ENCODE measurements at regions not wholly inside any gene's neighbourhood (a gene's known extent, or its start where the extent isn't known, plus 50 kb on each side); places are given as distances from the start of the nearest gene placed in this dataset.

DNA sequence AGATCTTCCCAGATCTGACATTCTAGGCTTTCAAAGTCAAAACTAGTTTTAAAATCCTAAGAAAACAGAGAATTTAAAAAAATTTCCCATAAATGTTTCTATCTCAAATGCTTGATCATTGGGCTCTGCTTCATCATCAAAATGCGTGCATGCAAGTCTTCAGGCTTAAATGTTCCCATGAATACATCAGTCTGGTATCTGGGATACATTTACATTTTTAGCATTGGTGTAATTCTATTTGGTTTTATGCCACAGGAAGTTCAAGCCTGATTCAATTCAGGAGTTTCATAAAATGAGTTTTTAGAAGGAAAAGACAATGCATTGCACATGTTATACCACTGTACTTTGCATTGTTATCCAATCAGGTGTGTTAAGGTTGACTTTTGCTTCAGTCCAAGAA lies 336.4 kb downstream of the PCNX1 start:
- no peak overlapping the region for H3K27ac ChIP-seq
- POLR2A ChIA-PET (ENCODE audit: low non-redundant PET), result no interaction called here
- TF ChIP-seq, protein P1, sequence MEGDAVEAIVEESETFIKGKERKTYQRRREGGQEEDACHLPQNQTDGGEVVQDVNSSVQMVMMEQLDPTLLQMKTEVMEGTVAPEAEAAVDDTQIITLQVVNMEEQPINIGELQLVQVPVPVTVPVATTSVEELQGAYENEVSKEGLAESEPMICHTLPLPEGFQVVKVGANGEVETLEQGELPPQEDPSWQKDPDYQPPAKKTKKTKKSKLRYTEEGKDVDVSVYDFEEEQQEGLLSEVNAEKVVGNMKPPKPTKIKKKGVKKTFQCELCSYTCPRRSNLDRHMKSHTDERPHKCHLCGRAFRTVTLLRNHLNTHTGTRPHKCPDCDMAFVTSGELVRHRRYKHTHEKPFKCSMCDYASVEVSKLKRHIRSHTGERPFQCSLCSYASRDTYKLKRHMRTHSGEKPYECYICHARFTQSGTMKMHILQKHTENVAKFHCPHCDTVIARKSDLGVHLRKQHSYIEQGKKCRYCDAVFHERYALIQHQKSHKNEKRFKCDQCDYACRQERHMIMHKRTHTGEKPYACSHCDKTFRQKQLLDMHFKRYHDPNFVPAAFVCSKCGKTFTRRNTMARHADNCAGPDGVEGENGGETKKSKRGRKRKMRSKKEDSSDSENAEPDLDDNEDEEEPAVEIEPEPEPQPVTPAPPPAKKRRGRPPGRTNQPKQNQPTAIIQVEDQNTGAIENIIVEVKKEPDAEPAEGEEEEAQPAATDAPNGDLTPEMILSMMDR (conservative IDR thresholded peaks at IDR 0.05; ENCODE audit: low read depth), result no peak
- CTCF ChIA-PET, result interaction anchor here (0.7 kb wide), 1 partner anchor 26 kb away, joined by 3 read pairs; no protein-coding TSS in a partner anchor
- DNase-seq (ENCODE audit: low spot score), result no peak

- no peak for DNase-seq (ENCODE audit: low spot score)
- H3K27ac ChIP-seq, result no peak overlapping the region
- POLR2A ChIA-PET (ENCODE audit: low non-redundant PET), result no interaction called here
- TF ChIP-seq, protein P1 (conservative IDR thresholded peaks at IDR 0.05; ENCODE audit: low read depth), result no peak
- CTCF ChIA-PET, result interaction anchor here (0.7 kb wide), 1 partner anchor 26 kb away, joined by 3 read pairs; no protein-coding TSS in a partner anchor
These were observed 337.1 kb downstream of the PCNX1 start for GRCh38 chr14:71244341-71244740.

GRCh38 chr14:71245659-71246361 lies 338.6 kb downstream of the PCNX1 start:
- CTCF ChIA-PET, result no interaction called here
- POLR2A ChIA-PET (ENCODE audit: low non-redundant PET), result no interaction called here
- H3K27ac ChIP-seq, result no peak overlapping the region
- TF ChIP-seq, protein P1 (conservative IDR thresholded peaks at IDR 0.05; ENCODE audit: low read depth), result no peak
- no peak for DNase-seq (ENCODE audit: low spot score)

- ChIA-PET POLR2A (ENCODE audit: low non-redundant PET) (no interaction called here), CTCF (no interaction called here)
- no peak overlapping the region for H3K27ac ChIP-seq
- TF ChIP-seq, protein P1 (conservative IDR thresholded peaks at IDR 0.05; ENCODE audit: low read depth), result no peak
- DNase-seq (ENCODE audit: low spot score), result no peak
These were observed 339.3 kb downstream of the PCNX1 start for GRCh38 chr14:71246539-71246938.

DNA sequence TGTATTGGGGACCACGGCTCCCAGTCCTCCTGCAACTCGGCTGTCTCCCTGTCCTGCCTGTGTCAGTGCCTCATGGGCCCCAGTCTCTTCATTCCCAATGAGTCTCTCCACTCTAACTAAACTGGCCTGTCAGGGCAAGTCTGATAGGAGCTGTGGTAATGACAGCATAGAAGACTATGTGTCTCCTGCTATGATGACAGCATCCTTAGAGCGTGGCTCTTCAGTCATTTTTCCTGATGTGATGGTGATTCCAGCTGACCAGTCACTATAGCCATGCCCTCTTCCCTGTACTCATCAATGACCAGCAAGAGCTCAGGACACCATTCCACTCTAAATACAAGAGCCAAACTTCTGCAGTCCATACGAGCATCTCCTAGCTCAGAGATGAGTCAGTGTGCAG lies 339.8 kb downstream of the PCNX1 start:
- no peak overlapping the region for H3K27ac ChIP-seq
- peak; percentile 34 for DNase-seq (ENCODE audit: low spot score)
- ChIA-PET CTCF (interaction anchor here (0.6 to 0.7 kb wide), 2 partner anchors 58 to 1019 kb away, joined by 3 read pairs; no protein-coding TSS in a partner anchor), POLR2A (ENCODE audit: low non-redundant PET) (no interaction called here)
- TF ChIP-seq, protein P1 (conservative IDR thresholded peaks at IDR 0.05; ENCODE audit: low read depth), result no peak

- DNase-seq (ENCODE audit: low spot score), result no peak
- CTCF ChIA-PET, result interaction anchor here (0.6 kb wide), 1 partner anchor 8 kb away, joined by 4 read pairs; no protein-coding TSS in a partner anchor
- TF ChIP-seq, protein P1 (conservative IDR thresholded peaks at IDR 0.05; ENCODE audit: low read depth), result no peak
- no peak overlapping the region for H3K27ac ChIP-seq
- POLR2A ChIA-PET (ENCODE audit: low non-redundant PET), result no interaction called here
These were observed 340.9 kb downstream of the PCNX1 start for GRCh38 chr14:71248194-71248593.
